ENCODE measurements at regions not wholly inside any gene's neighbourhood (a gene's known extent, or its start where the extent isn't known, plus 50 kb on each side); places are given as distances from the start of the nearest gene placed in this dataset.
"Not testable (repeated sequence)": the region's sequence is repeated elsewhere in the genome, so short reads cannot be mapped to it uniquely, and the experiment has no call there.

- DNase-seq, result no peak
Measured at GRCh38 chr3:13192471-13193213, 119.4 kb upstream of the IQSEC1 start.

- no peak for DNase-seq
Measured at GRCh38 chr3:13191016-13191415, 117.8 kb upstream of the IQSEC1 start.

GRCh38 chr3:13190378-13190765 is 117.1 kb upstream of the IQSEC1 start:
- no peak for DNase-seq

GRCh38 chr3:13189639-13190377 is 116.6 kb upstream of the IQSEC1 start:
- no peak for DNase-seq

- DNase-seq, result no peak
Measured at GRCh38 chr3:13188975-13189374, 115.7 kb upstream of the IQSEC1 start.

- no peak for DNase-seq
Measured at GRCh38 chr3:13188181-13188779, 115.1 kb upstream of the IQSEC1 start.

- DNase-seq, result no peak
Measured at GRCh38 chr3:13187593-13187992, 114.4 kb upstream of the IQSEC1 start.

GRCh38 chr3:13186435-13186815 is 113.2 kb upstream of the IQSEC1 start:
- no peak for DNase-seq

- no peak for DNase-seq
Measured at GRCh38 chr3:13185737-13186434, 112.7 kb upstream of the IQSEC1 start.

GRCh38 chr3:13179582-13180210 is 106.5 kb upstream of the IQSEC1 start:
- not testable (repeated sequence) for DNase-seq

- no peak for DNase-seq
Measured at GRCh38 chr3:13179181-13179580, 106.0 kb upstream of the IQSEC1 start.

- no peak for DNase-seq
Measured at GRCh38 chr3:13178107-13178506, 104.9 kb upstream of the IQSEC1 start.

GRCh38 chr3:13177641-13178040 is 104.4 kb upstream of the IQSEC1 start:
- DNase-seq, result no peak

GRCh38 chr3:13177236-13177635 is 104.0 kb upstream of the IQSEC1 start:
- no peak for DNase-seq

GRCh38 chr3:13176445-13176844 is 103.2 kb upstream of the IQSEC1 start:
- no peak for DNase-seq

- no peak for DNase-seq
Measured at GRCh38 chr3:13174803-13175135, 101.5 kb upstream of the IQSEC1 start.

- no peak for DNase-seq
Measured at GRCh38 chr3:13174011-13174802, 101.0 kb upstream of the IQSEC1 start.

- DNase-seq, result no peak
Measured at GRCh38 chr3:13173186-13173585, 100.0 kb upstream of the IQSEC1 start.

- no peak for DNase-seq
Measured at GRCh38 chr3:13172644-13173013, 99.4 kb upstream of the IQSEC1 start.

GRCh38 chr3:13171704-13172643 is 98.7 kb upstream of the IQSEC1 start:
- no peak for DNase-seq

GRCh38 chr3:13170317-13170716 is 97.1 kb upstream of the IQSEC1 start:
- no peak for DNase-seq
